ENCODE measurements at regions not wholly inside any gene's neighbourhood (a gene's known extent, or its start where the extent isn't known, plus 50 kb on each side); places are given as distances from the start of the nearest gene placed in this dataset.
A peak's percentile ranks its signal among the peaks of the same experiment; 100 is the strongest.
"Not testable (repeated sequence)": the region's sequence is repeated elsewhere in the genome, so short reads cannot be mapped to it uniquely, and the experiment has no call there.

DNA sequence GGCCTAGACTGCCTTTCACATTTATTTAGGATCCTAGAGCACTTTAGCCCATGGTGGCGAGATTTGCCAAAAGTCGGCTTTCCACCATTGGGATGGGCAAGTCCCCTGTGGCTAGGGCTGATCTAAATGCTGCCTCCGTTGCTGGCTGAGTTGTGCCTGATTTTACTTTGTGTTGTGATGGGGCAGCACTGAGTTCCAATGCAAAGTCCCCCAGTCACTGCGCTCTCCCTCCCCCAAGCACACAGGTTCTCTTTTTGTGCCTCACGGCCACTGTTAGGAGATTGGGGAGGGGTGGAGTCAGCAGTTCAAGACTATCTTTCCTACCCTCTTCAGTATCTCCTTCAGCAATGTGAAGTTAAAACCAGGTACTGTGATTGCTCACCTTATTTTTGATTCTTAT is 66.7 kb upstream of the COX20 start:
- POLR2A ChIA-PET, result no interaction called here
- peaks cover 9% of the 10 kb centered on the region for H3K4me1 Mint-ChIP-seq
- peaks cover 2% of the 10 kb centered on the region for H3K27me3 Mint-ChIP-seq (ENCODE audit: low read depth)
- no peaks in the 10 kb centered on the region for H3K36me3 Mint-ChIP-seq
- DNase-seq (ENCODE audit: low spot score) (no peak), ATAC-seq (peak; percentile 81)
- H3K27ac Mint-ChIP-seq, result no peak overlapping the region
- CTCF ChIA-PET, result no interaction called here
- H3K9me3 Mint-ChIP-seq, result peaks cover 8% of the 10 kb centered on the region
- TF ChIP-seq ZBTB21 (CRISPR knock-in tag; IDR thresholded peaks at IDR 0.05; ENCODE audit: borderline replicate concordance), result 0 out of 2 replicates have a peak, but pooled peaks have one; percentile 42
- no peak for TF ChIP-seq HMGA2 (CRISPR knock-in tag; IDR thresholded peaks at IDR 0.05)
- no peak overlapping the region for H3K4me3 Mint-ChIP-seq

DNA sequence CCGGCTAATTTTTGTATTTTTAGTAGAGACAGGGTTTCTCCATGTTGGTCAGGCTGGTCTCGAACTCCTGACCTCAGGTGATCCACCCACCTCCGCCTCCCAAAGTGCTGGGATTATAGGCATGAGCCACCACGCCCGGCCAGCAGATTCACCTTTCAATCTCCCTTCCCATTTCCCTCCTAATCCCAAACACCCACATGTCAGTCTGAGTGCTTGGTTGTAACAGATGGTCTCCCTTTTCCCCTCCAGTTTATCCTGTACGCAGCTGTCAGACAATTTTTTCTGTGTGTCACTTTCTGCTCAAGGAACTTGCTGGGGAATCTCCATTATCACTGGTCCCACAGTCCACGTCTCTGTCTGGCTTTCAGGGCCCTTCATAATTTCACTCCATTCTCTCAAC is 64.9 kb upstream of the COX20 start:
- H3K27ac Mint-ChIP-seq; POLR2A ChIA-PET; H3K36me3 Mint-ChIP-seq; ATAC-seq; CTCF ChIA-PET; H3K4me1 Mint-ChIP-seq; H3K27me3 Mint-ChIP-seq (ENCODE audit: low read depth); DNase-seq (ENCODE audit: low spot score); H3K4me3 Mint-ChIP-seq: not testable (repeated sequence)
- peaks cover 25% of the 10 kb centered on the region for H3K9me3 Mint-ChIP-seq

DNA sequence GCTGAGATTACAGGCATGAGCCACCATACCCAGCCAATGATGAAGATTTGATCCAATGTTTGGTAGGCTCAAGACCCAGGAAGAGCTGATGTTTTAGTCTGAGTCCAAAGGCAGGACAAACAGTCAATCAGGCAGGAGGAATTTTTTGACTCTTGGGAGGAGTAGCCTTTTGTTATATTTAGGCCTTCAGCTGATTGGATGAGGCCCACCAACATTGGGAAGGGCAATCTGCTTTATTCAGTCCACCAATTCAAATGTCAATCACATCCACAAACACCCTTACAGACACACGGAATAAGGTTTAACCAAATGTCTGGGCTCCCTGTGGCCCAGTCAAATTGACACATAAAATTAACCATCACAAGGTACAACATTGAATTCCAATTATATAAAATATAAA is 61.9 kb upstream of the COX20 start:
- Mint-ChIP-seq H3K4me1 (peaks cover 9% of the 10 kb centered on the region), H3K4me3 (no peak overlapping the region), H3K27me3 (ENCODE audit: low read depth) (peaks cover 2% of the 10 kb centered on the region), H3K27ac (no peak overlapping the region), H3K9me3 (peaks cover 27% of the 10 kb centered on the region), H3K36me3 (peaks cover 2% of the 10 kb centered on the region; the same call in 1 of the 2 replicates)
- no peak for ATAC-seq
- TF ChIP-seq, protein P1, sequence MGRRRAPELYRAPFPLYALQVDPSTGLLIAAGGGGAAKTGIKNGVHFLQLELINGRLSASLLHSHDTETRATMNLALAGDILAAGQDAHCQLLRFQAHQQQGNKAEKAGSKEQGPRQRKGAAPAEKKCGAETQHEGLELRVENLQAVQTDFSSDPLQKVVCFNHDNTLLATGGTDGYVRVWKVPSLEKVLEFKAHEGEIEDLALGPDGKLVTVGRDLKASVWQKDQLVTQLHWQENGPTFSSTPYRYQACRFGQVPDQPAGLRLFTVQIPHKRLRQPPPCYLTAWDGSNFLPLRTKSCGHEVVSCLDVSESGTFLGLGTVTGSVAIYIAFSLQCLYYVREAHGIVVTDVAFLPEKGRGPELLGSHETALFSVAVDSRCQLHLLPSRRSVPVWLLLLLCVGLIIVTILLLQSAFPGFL (CRISPR knock-in tag; IDR thresholded peaks at IDR 0.05; ENCODE audit: borderline replicate concordance), result no peak
- TF ChIP-seq, protein P2, sequence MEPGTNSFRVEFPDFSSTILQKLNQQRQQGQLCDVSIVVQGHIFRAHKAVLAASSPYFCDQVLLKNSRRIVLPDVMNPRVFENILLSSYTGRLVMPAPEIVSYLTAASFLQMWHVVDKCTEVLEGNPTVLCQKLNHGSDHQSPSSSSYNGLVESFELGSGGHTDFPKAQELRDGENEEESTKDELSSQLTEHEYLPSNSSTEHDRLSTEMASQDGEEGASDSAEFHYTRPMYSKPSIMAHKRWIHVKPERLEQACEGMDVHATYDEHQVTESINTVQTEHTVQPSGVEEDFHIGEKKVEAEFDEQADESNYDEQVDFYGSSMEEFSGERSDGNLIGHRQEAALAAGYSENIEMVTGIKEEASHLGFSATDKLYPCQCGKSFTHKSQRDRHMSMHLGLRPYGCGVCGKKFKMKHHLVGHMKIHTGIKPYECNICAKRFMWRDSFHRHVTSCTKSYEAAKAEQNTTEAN (CRISPR knock-in tag; IDR thresholded peaks at IDR 0.05), result no peak
- TF ChIP-seq NFE2L1 (CRISPR knock-in tag; IDR thresholded peaks at IDR 0.05) (no peak), ELF4 (CRISPR knock-in tag; IDR thresholded peaks at IDR 0.05; ENCODE audit: low read depth) (no peak), GRHL2 (CRISPR knock-in tag; IDR thresholded peaks at IDR 0.05; ENCODE audit: insufficient replicate concordance, severe bottlenecking) (no peak), SMAD3 (CRISPR knock-in tag; IDR thresholded peaks at IDR 0.05; ENCODE audit: borderline replicate concordance) (no peak), ATF1 (CRISPR knock-in tag; IDR thresholded peaks at IDR 0.05) (no peak), MXD4 (CRISPR knock-in tag; IDR thresholded peaks at IDR 0.05; ENCODE audit: borderline replicate concordance) (no peak), SP1 (CRISPR knock-in tag; conservative IDR thresholded peaks at IDR 0.05) (no peak), ZNF121 (CRISPR knock-in tag; IDR thresholded peaks at IDR 0.05) (no peak), RORB (CRISPR knock-in tag; IDR thresholded peaks at IDR 0.05) (no peak), NR1H2 (CRISPR knock-in tag; IDR thresholded peaks at IDR 0.05) (no peak)
- TF ChIP-seq, protein P3, sequence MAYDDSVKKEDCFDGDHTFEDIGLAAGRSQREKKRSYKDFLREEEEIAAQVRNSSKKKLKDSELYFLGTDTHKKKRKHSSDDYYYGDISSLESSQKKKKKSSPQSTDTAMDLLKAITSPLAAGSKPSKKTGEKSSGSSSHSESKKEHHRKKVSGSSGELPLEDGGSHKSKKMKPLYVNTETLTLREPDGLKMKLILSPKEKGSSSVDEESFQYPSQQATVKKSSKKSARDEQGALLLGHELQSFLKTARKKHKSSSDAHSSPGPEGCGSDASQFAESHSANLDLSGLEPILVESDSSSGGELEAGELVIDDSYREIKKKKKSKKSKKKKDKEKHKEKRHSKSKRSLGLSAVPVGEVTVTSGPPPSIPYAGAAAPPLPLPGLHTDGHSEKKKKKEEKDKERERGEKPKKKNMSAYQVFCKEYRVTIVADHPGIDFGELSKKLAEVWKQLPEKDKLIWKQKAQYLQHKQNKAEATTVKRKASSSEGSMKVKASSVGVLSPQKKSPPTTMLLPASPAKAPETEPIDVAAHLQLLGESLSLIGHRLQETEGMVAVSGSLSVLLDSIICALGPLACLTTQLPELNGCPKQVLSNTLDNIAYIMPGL (CRISPR knock-in tag; IDR thresholded peaks at IDR 0.05), result no peak
- TF ChIP-seq, protein P4, sequence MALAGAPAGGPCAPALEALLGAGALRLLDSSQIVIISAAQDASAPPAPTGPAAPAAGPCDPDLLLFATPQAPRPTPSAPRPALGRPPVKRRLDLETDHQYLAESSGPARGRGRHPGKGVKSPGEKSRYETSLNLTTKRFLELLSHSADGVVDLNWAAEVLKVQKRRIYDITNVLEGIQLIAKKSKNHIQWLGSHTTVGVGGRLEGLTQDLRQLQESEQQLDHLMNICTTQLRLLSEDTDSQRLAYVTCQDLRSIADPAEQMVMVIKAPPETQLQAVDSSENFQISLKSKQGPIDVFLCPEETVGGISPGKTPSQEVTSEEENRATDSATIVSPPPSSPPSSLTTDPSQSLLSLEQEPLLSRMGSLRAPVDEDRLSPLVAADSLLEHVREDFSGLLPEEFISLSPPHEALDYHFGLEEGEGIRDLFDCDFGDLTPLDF (CRISPR knock-in tag; IDR thresholded peaks at IDR 0.05), result no peak
- POLR2A ChIA-PET, result no interaction called here
- CTCF ChIA-PET, result no interaction called here
- no peak for DNase-seq (ENCODE audit: low spot score)
